Transverse colon (tissue), 3 donors: ENCODE measurements at regions not wholly inside any gene's neighbourhood (a gene's known extent, or its start where the extent isn't known, plus 50 kb on each side); places are given as distances from the start of the nearest gene placed in this dataset.

Experiments used
- CTCF ChIP-seq, 5 experiments: fragments of 200-600 bp in 3 of 5; fragments of 450-650 bp in 2 of 5; sonication (generic) in 3 of 5; IDR thresholded peaks; 1 replicate in 2 of 5; 2 replicates in 3 of 5; pipeline ENCODE4 v1.5.1; 2016 to 2017; ENCODE audit warnings: antibody characterized with exemption in 5 of 5, inconsistent platforms in 3 of 5, mild to moderate bottlenecking in 2 of 5, moderate library complexity in 1 of 5
- POLR2A ChIP-seq: fragments of 450-650 bp; IDR thresholded peaks from one replicate; pipeline ENCODE4 v1.6.1; 2016; ENCODE audit warnings: antibody characterized with exemption, mild to moderate bottlenecking, moderate library complexity

DNA sequence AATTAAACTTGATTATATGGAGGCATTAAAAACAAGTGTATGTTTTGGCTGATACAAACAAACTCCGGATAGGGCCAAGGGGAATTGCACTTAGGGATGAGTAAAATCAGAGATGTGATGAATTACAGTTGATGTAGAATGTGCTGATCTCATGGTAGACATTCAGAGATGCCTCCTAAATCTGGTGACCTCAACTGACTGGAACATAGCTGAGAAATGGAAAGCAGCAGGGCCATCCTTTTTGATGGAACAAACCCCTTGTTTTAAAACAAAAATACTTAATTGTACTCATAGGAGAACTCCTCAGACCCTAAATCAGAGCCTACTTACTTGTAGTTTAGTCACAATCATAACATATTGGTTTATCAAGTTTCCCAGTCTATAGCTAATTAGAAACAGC lies 122.8 kb downstream of the C12orf75 start:
- TF ChIP-seq CTCF (IDR thresholded peaks at IDR 0.05) (no peak), POLR2A (no peak)
